ENCODE measurements at regions not wholly inside any gene's neighbourhood (a gene's known extent, or its start where the extent isn't known, plus 50 kb on each side); places are given as distances from the start of the nearest gene placed in this dataset.

DNA sequence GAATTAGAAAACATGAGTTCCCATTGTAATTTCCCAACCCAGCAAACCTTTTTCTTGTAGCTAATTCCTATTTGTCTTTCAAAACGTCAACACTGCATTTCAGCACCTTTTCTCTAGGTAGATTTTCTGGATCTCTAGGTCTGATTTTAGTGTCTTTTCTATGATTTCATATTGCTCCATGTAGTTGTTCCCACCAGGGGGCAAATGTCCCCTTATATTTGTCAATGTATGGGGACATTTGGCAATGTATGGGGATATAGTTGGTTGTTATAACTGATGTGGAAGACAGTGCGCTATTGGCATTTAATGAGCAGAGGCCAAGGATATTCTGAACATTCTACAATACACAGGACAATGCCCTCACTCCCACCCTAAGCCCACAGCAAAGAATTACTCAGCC lies 273.9 kb upstream of the ADRA1B start:
- Histone ChIP-seq H3K36me3 (ENCODE audit: insufficient read depth) (no peaks in the 10 kb centered on the region), H3K4me3 (IDR thresholded peaks at IDR 0.05; ENCODE audit: insufficient read depth, low read depth, low read length) (no peak overlapping the region), H3K4me1 (ENCODE audit: low read depth, poor library complexity, severe bottlenecking) (peaks cover 43% of the 10 kb centered on the region), H3K27ac (no peak overlapping the region), H3K9ac (no peak overlapping the region), H3K79me2 (ENCODE audit: insufficient read depth, low read depth) (no peaks in the 10 kb centered on the region), H3K27me3 (ENCODE audit: insufficient read depth, low read depth) (no peaks in the 10 kb centered on the region), H4K20me1 (ENCODE audit: insufficient read depth) (no peaks in the 10 kb centered on the region), H3K4me2 (no peak overlapping the region), H2AFZ (ENCODE audit: low read depth) (no peak overlapping the region)
- TF ChIP-seq CTCF (conservative IDR thresholded peaks at IDR 0.05; ENCODE audit: low read depth, low read length) = no peak

- H2AFZ ChIP-seq (ENCODE audit: low read depth) = no peak overlapping the region
- H4K20me1 ChIP-seq (ENCODE audit: insufficient read depth) = no peaks in the 10 kb centered on the region
- no peak overlapping the region for H3K9ac ChIP-seq
- no peaks in the 10 kb centered on the region for H3K27me3 ChIP-seq (ENCODE audit: insufficient read depth, low read depth)
- no peaks in the 10 kb centered on the region for H3K36me3 ChIP-seq (ENCODE audit: insufficient read depth)
- H3K4me3 ChIP-seq (IDR thresholded peaks at IDR 0.05; ENCODE audit: insufficient read depth, low read depth, low read length) = no peak overlapping the region
- peaks cover 43% of the 10 kb centered on the region for H3K4me1 ChIP-seq (ENCODE audit: low read depth, poor library complexity, severe bottlenecking)
- no peaks in the 10 kb centered on the region for H3K79me2 ChIP-seq (ENCODE audit: insufficient read depth, low read depth)
- TF ChIP-seq CTCF (conservative IDR thresholded peaks at IDR 0.05; ENCODE audit: low read depth, low read length) = no peak
- no peak overlapping the region for H3K27ac ChIP-seq
- no peak overlapping the region for H3K4me2 ChIP-seq
Observed at GRCh38 chr5:159644053-159644452, 272.2 kb upstream of the ADRA1B start.

DNA sequence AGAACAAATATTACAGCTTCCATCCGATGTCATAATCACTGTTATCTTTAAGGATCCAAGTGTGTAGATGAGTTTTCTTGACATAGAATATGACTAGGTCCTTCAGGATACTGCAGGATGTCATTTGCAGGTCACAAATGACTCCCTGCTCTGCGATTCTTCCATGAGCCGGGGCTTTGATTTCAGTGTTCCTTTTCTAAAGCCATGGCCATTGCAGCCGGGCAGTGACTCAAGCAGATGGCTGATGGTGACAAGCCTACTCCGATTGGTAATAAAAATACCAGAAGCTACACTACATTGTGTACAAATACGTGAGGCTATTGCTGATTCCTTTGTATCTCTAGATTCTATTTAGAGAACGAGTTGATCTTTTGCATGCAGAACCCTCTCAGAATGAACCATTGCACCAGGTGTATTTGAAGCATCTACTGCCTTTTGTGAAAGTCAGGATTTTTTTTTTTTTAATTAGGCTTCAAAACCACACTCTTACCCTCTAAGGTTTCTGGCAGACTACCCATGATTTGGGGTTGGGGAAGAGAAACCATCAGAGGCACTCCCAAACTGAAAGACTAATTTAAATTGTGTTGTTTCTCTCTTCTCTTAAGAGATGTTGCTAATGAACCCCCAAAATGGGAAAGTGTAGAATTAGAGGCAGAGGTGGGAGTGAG lies 271.0 kb upstream of the ADRA1B start:
- no peak for TF ChIP-seq CTCF (conservative IDR thresholded peaks at IDR 0.05; ENCODE audit: low read depth, low read length)
- H2AFZ ChIP-seq (ENCODE audit: low read depth) = no peak overlapping the region
- H4K20me1 ChIP-seq (ENCODE audit: insufficient read depth) = no peaks in the 10 kb centered on the region
- no peaks in the 10 kb centered on the region for H3K79me2 ChIP-seq (ENCODE audit: insufficient read depth, low read depth)
- H3K27ac ChIP-seq = peak overlapping the region; percentile 44
- no peak overlapping the region for H3K4me3 ChIP-seq (IDR thresholded peaks at IDR 0.05; ENCODE audit: insufficient read depth, low read depth, low read length)
- peaks cover 43% of the 10 kb centered on the region for H3K4me1 ChIP-seq (ENCODE audit: low read depth, poor library complexity, severe bottlenecking)
- no peaks in the 10 kb centered on the region for H3K27me3 ChIP-seq (ENCODE audit: insufficient read depth, low read depth)
- H3K36me3 ChIP-seq (ENCODE audit: insufficient read depth) = no peaks in the 10 kb centered on the region
- H3K9ac ChIP-seq = no peak overlapping the region
- peak overlapping the region; percentile 57 for H3K4me2 ChIP-seq

GRCh38 chr5:159650803-159651202 lies 265.5 kb upstream of the ADRA1B start:
- Histone ChIP-seq H3K79me2 (ENCODE audit: insufficient read depth, low read depth) (no peaks in the 10 kb centered on the region), H3K27ac (no peak overlapping the region), H3K4me3 (IDR thresholded peaks at IDR 0.05; ENCODE audit: insufficient read depth, low read depth, low read length) (no peak overlapping the region), H3K9ac (no peak overlapping the region), H3K36me3 (ENCODE audit: insufficient read depth) (no peaks in the 10 kb centered on the region), H4K20me1 (ENCODE audit: insufficient read depth) (no peaks in the 10 kb centered on the region), H3K27me3 (ENCODE audit: insufficient read depth, low read depth) (no peaks in the 10 kb centered on the region), H3K4me1 (ENCODE audit: low read depth, poor library complexity, severe bottlenecking) (peaks cover 15% of the 10 kb centered on the region), H3K4me2 (no peak overlapping the region), H2AFZ (ENCODE audit: low read depth) (no peak overlapping the region)
- TF ChIP-seq CTCF (conservative IDR thresholded peaks at IDR 0.05; ENCODE audit: low read depth, low read length) = no peak

Measured in KMS-11 (cell line).